ENCODE measurements at regions not wholly inside any gene's neighbourhood (a gene's known extent, or its start where the extent isn't known, plus 50 kb on each side); places are given as distances from the start of the nearest gene placed in this dataset.

GRCh38 chr1:185650602-185651230, 83.5 kb upstream of the HMCN1 start:
- no peak for TF ChIP-seq NFRKB (IDR thresholded peaks at IDR 0.05)
- no peak for TF ChIP-seq SP1 (IDR thresholded peaks at IDR 0.05)
- no peak for TF ChIP-seq FOXK2 (IDR thresholded peaks at IDR 0.05)
- TF ChIP-seq LEF1 (IDR thresholded peaks at IDR 0.05; ENCODE audit: borderline replicate concordance) = no peak
- no peak for TF ChIP-seq SUZ12 (IDR thresholded peaks at IDR 0.05)
- no peak for TF ChIP-seq HDGF (IDR thresholded peaks at IDR 0.05; ENCODE audit: borderline replicate concordance)
- no peak for TF ChIP-seq ELF4 (IDR thresholded peaks at IDR 0.05)
- TF ChIP-seq TARDBP (IDR thresholded peaks at IDR 0.05) = no peak
- TF ChIP-seq BHLHE40 (IDR thresholded peaks at IDR 0.05; ENCODE audit: borderline replicate concordance) = no peak
- TF ChIP-seq PKNOX1 (IDR thresholded peaks at IDR 0.05) = no peak
- no peak for TF ChIP-seq ZNF384 (IDR thresholded peaks at IDR 0.05)
- no peak for TF ChIP-seq CTBP1 (IDR thresholded peaks at IDR 0.05; ENCODE audit: borderline replicate concordance)
